HEK293 (cell line): ENCODE measurements at regions not wholly inside any gene's neighbourhood (a gene's known extent, or its start where the extent isn't known, plus 50 kb on each side); places are given as distances from the start of the nearest gene placed in this dataset.

Source experiments
- CTCF ChIA-PET: fragments of 350-600 bp; formaldehyde crosslinking; extraction: SDS; loops from one replicate; lab custom pipeline; 2021; ENCODE audit warnings: antibody characterized with exemption; lab: Yijun Ruan, JAX
- POLR2A ChIA-PET: fragments of 300-600 bp; formaldehyde crosslinking; extraction: SDS; loops from one replicate; lab custom pipeline; 2020; ENCODE audit warnings: antibody characterized with exemption, inconsistent platforms; lab: Yijun Ruan, JAX
- H3K27ac ChIP-seq: fragments of 200-500 bp; sonication (Bioruptor generic); 2 replicates; pipeline ENCODE4 v1.5.1; 2014; ENCODE audit warnings: low read depth, low read length, control low read depth, inconsistent platforms; ENCODE audit errors: extremely low read depth
- H3K36me3 ChIP-seq, 2 experiments: fragments of 200-500 bp in 1 of 2; sonication (Bioruptor generic) in 1 of 2; 1 replicate in 1 of 2; 2 replicates in 1 of 2; pipeline ENCODE4 v1.5.1; 2014 to 2017; ENCODE audit warnings: inconsistent platforms in 2 of 2, low read length in 2 of 2; ENCODE audit not compliant: control insufficient read depth in 2 of 2, insufficient read depth in 1 of 2
- H3K4me1 ChIP-seq: fragments of 200-500 bp; sonication (Bioruptor generic); 2 replicates; pipeline ENCODE4 v1.5.1; 2014; ENCODE audit warnings: mild to moderate bottlenecking, low read length, inconsistent platforms; ENCODE audit not compliant: control insufficient read depth, insufficient read depth
- H3K4me3 ChIP-seq: 2 replicates; pipeline ENCODE4 v1.5.1; 2011; ENCODE audit warnings: low read depth, mild to moderate bottlenecking, control low read depth, low read length, moderate library complexity
- H3K9me3 ChIP-seq: fragments of 200-500 bp; sonication (Bioruptor generic); 2 replicates; pipeline ENCODE4 v1.5.1; 2014; ENCODE audit warnings: low read depth, low read length, inconsistent platforms; ENCODE audit not compliant: control insufficient read depth, insufficient read depth
- GLIS1 ChIP-seq: fragments of 450-650 bp; formaldehyde crosslinking; IDR thresholded peaks from 2 replicates; pipeline ENCODE4 v1.5.1; 2016; ENCODE audit warnings: missing biosample characterization, missing genetic modification characterization
- GLIS2 ChIP-seq: fragments of 450-650 bp; formaldehyde crosslinking; IDR thresholded peaks from 2 replicates; pipeline ENCODE4 v1.5.1; 2016; ENCODE audit warnings: missing biosample characterization, missing genetic modification characterization
- HOXD13 ChIP-seq: sonication (generic); formaldehyde crosslinking; IDR thresholded peaks from 2 replicates; pipeline ENCODE4 v1.8.0; 2022; ENCODE audit warnings: missing genetic modification reagents, borderline replicate concordance
- MZF1 ChIP-seq: fragments of 450-650 bp; formaldehyde crosslinking; IDR thresholded peaks from 2 replicates; pipeline ENCODE4 v1.5.1; 2017; ENCODE audit warnings: missing biosample characterization, missing genetic modification characterization, borderline replicate concordance
- ZNF132 ChIP-seq: fragments of 450-650 bp; formaldehyde crosslinking; IDR thresholded peaks from 2 replicates; pipeline ENCODE4 v1.5.1; 2017; ENCODE audit warnings: missing biosample characterization, missing genetic modification characterization, borderline replicate concordance
- ZNF174 ChIP-seq: fragments of 450-650 bp; formaldehyde crosslinking; IDR thresholded peaks from 2 replicates; pipeline ENCODE4 v1.5.0; 2017; ENCODE audit warnings: missing biosample characterization, mild to moderate bottlenecking, missing genetic modification characterization
- ZNF211 ChIP-seq: fragments of 450-650 bp; formaldehyde crosslinking; IDR thresholded peaks from 2 replicates; pipeline ENCODE4 v1.5.1; 2016; ENCODE audit warnings: low read depth, missing biosample characterization, missing genetic modification characterization
- ZNF311 ChIP-seq: fragments of 450-650 bp; formaldehyde crosslinking; IDR thresholded peaks from 2 replicates; pipeline ENCODE4 v1.5.1; 2017; ENCODE audit warnings: missing biosample characterization, missing genetic modification characterization, borderline replicate concordance
- ZNF596 ChIP-seq: fragments of 450-650 bp; IDR thresholded peaks from 2 replicates; pipeline ENCODE4 v1.5.0; 2018; ENCODE audit warnings: missing biosample characterization, mild to moderate bottlenecking, missing genetic modification characterization, moderate library complexity
- ZNF654 ChIP-seq: fragments of 450-650 bp; formaldehyde crosslinking; IDR thresholded peaks from 2 replicates; pipeline ENCODE4 v1.5.1; 2016; ENCODE audit warnings: low read depth, missing biosample characterization, missing genetic modification characterization
- ZNF792 ChIP-seq: fragments of 450-650 bp; formaldehyde crosslinking; IDR thresholded peaks from 2 replicates; pipeline ENCODE4 v1.5.1; 2016; ENCODE audit warnings: missing biosample characterization, missing genetic modification characterization
- TF ChIP-seq, protein P1 (sequence below): fragments of 450-650 bp; formaldehyde crosslinking; IDR thresholded peaks from 2 replicates; pipeline ENCODE4 v1.5.1; 2016; ENCODE audit warnings: missing biosample characterization, missing genetic modification characterization, borderline replicate concordance
- TF ChIP-seq, protein P2 (sequence below): fragments of 450-650 bp; formaldehyde crosslinking; IDR thresholded peaks from 2 replicates; pipeline ENCODE4 v1.5.1; 2016; ENCODE audit warnings: missing biosample characterization, missing genetic modification characterization, low read depth
- TF ChIP-seq, protein P3 (sequence below): fragments of 450-650 bp; formaldehyde crosslinking; IDR thresholded peaks from 2 replicates; pipeline ENCODE4 v1.5.1; 2016; ENCODE audit warnings: missing biosample characterization, missing genetic modification characterization
- TF ChIP-seq, protein P4 (sequence below): fragments of 450-650 bp; formaldehyde crosslinking; IDR thresholded peaks from 2 replicates; pipeline ENCODE4 v1.5.1; 2017; ENCODE audit warnings: missing biosample characterization, missing genetic modification characterization

DNA sequence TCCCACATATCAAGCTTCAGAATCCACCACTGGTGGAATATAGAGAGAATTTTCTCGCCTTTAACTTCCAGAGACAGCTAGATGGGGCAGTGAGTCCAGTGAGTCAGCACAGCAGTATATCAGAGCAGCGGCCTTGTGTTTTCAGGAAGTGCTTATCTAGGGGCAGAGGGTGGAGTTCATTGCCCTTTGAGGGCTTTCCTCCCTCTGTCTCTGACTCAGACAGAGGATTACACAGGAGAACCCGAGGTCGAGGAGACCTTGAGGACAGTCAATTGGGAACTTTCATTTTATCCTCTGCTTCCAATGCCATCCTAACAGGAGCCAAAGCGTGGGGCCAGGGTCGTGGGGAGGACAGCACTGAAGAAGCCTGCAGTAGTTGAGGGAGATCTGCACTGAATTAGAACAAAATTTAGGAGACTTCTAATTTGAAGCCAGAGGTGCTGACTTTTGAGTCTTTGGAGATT is 109.6 kb upstream of the UMPS start:
- H3K4me1 ChIP-seq = no peaks in the 10 kb centered on the region
- POLR2A ChIA-PET = no interaction called here
- TF ChIP-seq, protein P1, sequence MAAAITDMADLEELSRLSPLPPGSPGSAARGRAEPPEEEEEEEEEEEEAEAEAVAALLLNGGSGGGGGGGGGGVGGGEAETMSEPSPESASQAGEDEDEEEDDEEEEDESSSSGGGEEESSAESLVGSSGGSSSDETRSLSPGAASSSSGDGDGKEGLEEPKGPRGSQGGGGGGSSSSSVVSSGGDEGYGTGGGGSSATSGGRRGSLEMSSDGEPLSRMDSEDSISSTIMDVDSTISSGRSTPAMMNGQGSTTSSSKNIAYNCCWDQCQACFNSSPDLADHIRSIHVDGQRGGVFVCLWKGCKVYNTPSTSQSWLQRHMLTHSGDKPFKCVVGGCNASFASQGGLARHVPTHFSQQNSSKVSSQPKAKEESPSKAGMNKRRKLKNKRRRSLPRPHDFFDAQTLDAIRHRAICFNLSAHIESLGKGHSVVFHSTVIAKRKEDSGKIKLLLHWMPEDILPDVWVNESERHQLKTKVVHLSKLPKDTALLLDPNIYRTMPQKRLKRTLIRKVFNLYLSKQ = no peak
- TF ChIP-seq, all 188 proteins: peak for 0
- CTCF ChIA-PET = interaction anchor here (1.4 kb wide), 1 partner anchor 69 kb away, joined by 4 read pairs; no protein-coding TSS in a partner anchor
- Histone ChIP-seq H3K4me3 (no peak overlapping the region), H3K27ac (no peak overlapping the region), H3K36me3 (no peaks in the 10 kb centered on the region), H3K9me3 (no peaks in the 10 kb centered on the region)

DNA sequence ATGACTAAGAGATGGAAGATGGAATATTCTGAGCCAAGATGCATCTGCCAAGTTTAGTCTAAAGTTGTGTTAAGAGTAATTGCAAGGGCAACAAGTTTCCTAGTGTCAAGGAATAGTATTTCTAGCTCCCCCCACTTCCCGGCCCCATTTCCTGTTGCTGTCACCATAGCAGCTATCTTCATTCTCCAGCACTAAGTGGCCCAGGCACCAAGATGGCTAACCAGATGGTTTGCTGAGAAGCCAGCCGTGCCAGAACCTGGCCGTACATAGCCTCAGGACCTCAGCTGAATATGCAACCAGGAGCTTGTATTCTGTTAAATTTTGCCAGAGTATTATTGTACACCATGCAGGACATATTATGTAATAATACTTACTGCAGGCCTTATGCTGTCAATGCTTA is 108.8 kb upstream of the UMPS start:
- ChIA-PET POLR2A (no interaction called here), CTCF (no interaction called here)
- Histone ChIP-seq H3K9me3 (no peaks in the 10 kb centered on the region), H3K36me3 (no peaks in the 10 kb centered on the region), H3K27ac (no peak overlapping the region), H3K4me3 (no peak overlapping the region), H3K4me1 (no peaks in the 10 kb centered on the region)
- no peak for TF ChIP-seq MZF1 (tag by site-specific recombination)
- TF ChIP-seq ZNF211 = no peak
- TF ChIP-seq GLIS1 (tag by site-specific recombination) = no peak
- TF ChIP-seq, protein P2, sequence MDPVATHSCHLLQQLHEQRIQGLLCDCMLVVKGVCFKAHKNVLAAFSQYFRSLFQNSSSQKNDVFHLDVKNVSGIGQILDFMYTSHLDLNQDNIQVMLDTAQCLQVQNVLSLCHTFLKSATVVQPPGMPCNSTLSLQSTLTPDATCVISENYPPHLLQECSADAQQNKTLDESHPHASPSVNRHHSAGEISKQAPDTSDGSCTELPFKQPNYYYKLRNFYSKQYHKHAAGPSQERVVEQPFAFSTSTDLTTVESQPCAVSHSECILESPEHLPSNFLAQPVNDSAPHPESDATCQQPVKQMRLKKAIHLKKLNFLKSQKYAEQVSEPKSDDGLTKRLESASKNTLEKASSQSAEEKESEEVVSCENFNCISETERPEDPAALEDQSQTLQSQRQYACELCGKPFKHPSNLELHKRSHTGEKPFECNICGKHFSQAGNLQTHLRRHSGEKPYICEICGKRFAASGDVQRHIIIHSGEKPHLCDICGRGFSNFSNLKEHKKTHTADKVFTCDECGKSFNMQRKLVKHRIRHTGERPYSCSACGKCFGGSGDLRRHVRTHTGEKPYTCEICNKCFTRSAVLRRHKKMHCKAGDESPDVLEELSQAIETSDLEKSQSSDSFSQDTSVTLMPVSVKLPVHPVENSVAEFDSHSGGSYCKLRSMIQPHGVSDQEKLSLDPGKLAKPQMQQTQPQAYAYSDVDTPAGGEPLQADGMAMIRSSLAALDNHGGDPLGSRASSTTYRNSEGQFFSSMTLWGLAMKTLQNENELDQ (tag by site-specific recombination) = no peak
- no peak for TF ChIP-seq ZNF792 (tag by site-specific recombination)
- TF ChIP-seq, protein P3, sequence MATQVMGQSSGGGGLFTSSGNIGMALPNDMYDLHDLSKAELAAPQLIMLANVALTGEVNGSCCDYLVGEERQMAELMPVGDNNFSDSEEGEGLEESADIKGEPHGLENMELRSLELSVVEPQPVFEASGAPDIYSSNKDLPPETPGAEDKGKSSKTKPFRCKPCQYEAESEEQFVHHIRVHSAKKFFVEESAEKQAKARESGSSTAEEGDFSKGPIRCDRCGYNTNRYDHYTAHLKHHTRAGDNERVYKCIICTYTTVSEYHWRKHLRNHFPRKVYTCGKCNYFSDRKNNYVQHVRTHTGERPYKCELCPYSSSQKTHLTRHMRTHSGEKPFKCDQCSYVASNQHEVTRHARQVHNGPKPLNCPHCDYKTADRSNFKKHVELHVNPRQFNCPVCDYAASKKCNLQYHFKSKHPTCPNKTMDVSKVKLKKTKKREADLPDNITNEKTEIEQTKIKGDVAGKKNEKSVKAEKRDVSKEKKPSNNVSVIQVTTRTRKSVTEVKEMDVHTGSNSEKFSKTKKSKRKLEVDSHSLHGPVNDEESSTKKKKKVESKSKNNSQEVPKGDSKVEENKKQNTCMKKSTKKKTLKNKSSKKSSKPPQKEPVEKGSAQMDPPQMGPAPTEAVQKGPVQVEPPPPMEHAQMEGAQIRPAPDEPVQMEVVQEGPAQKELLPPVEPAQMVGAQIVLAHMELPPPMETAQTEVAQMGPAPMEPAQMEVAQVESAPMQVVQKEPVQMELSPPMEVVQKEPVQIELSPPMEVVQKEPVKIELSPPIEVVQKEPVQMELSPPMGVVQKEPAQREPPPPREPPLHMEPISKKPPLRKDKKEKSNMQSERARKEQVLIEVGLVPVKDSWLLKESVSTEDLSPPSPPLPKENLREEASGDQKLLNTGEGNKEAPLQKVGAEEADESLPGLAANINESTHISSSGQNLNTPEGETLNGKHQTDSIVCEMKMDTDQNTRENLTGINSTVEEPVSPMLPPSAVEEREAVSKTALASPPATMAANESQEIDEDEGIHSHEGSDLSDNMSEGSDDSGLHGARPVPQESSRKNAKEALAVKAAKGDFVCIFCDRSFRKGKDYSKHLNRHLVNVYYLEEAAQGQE (tag by site-specific recombination) = no peak
- TF ChIP-seq ZNF174 = no peak
- TF ChIP-seq, protein P4, sequence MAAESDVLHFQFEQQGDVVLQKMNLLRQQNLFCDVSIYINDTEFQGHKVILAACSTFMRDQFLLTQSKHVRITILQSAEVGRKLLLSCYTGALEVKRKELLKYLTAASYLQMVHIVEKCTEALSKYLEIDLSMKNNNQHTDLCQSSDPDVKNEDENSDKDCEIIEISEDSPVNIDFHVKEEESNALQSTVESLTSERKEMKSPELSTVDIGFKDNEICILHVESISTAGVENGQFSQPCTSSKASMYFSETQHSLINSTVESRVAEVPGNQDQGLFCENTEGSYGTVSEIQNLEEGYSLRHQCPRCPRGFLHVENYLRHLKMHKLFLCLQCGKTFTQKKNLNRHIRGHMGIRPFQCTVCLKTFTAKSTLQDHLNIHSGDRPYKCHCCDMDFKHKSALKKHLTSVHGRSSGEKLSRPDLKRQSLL (tag by site-specific recombination) = no peak
- TF ChIP-seq ZNF132 (tag by site-specific recombination) = no peak
- TF ChIP-seq GLIS2 = no peak

DNA sequence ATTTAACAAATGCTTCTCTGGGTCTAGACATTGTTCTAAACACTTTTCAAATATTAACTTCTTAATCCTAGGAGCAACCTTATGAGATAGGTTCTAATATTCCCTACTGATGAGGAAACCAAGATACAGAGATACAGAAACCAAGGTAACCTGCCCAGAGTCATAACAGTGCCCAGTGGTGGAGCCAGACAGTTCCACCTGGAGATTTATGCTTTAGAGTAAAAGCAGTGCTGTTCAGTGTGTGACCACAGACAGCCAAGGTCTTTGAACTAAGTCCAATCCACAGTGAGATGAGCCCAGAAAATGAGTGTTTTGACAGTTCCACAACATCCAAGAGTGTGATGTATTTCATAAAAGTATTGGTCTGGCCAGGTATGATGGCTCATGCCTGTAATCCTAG is 105.2 kb upstream of the UMPS start:
- CTCF ChIA-PET = no interaction called here

More for the DNA sequence above, 105.2 kb upstream of the UMPS start:
- no peak overlapping the region for H3K4me3 ChIP-seq
- H3K4me1 ChIP-seq = no peaks in the 10 kb centered on the region
- no peak for TF ChIP-seq HOXD13
- TF ChIP-seq ZNF654 (tag by site-specific recombination) = no peak
- TF ChIP-seq ZNF311 (tag by site-specific recombination) = no peak
- TF ChIP-seq, protein P1 = no peak
- TF ChIP-seq ZNF596 (tag by site-specific recombination) = no peak
- no peak overlapping the region for H3K27ac ChIP-seq
- POLR2A ChIA-PET = no interaction called here
- H3K9me3 ChIP-seq = no peaks in the 10 kb centered on the region
- no peaks in the 10 kb centered on the region for H3K36me3 ChIP-seq
